ENCODE measurements at regions not wholly inside any gene's neighbourhood (a gene's known extent, or its start where the extent isn't known, plus 50 kb on each side); places are given as distances from the start of the nearest gene placed in this dataset.

GRCh38 chr2:228705318-228705717 lies 523.8 kb upstream of the SPHKAP start:
- TF ChIP-seq CTCF (IDR thresholded peaks at IDR 0.05) (no peak), POLR2AphosphoS5 (IDR thresholded peaks at IDR 0.05) (no peak)

Data from sigmoid colon (tissue), 4 donors.